Astrocyte (in vitro differentiated cells and primary cell): ENCODE measurements at regions not wholly inside any gene's neighbourhood (a gene's known extent, or its start where the extent isn't known, plus 50 kb on each side); places are given as distances from the start of the nearest gene placed in this dataset.
A peak's percentile ranks its signal among the peaks of the same experiment; 100 is the strongest.

Experiments
- DNase-seq: peaks from one replicate; pipeline ENCODE4 v3.0.0-alpha.2; 2010; ENCODE audit warnings: low read depth
- FAIRE-seq: peaks from 2 replicates; lab custom pipeline; 2011; peaks lifted over from hg19 to GRCh38; lab: Jason Lieb, UNC
- H2AFZ ChIP-seq: 2 replicates; pipeline ENCODE4 v1.6.0; 2012; ENCODE audit warnings: low read depth, low read length, inconsistent platforms
- H3K27ac ChIP-seq: 2 replicates; pipeline ENCODE4 v1.5.1; 2011; ENCODE audit warnings: low read depth, low read length, inconsistent platforms
- H3K27me3 ChIP-seq: 2 replicates; pipeline ENCODE4 v1.6.0; 2011; ENCODE audit warnings: low read length, inconsistent platforms; ENCODE audit not compliant: insufficient read depth
- H3K36me3 ChIP-seq: 2 replicates; pipeline ENCODE4 v1.5.1; 2011; ENCODE audit warnings: low read length, inconsistent platforms; ENCODE audit not compliant: insufficient read depth
- H3K4me1 ChIP-seq: 2 replicates; pipeline ENCODE4 v1.5.1; 2011; ENCODE audit warnings: low read length, inconsistent platforms; ENCODE audit not compliant: insufficient read depth
- H3K4me2 ChIP-seq: 2 replicates; pipeline ENCODE4 v1.6.0; 2012; ENCODE audit warnings: low read length, inconsistent platforms
- H3K4me3 ChIP-seq: 2 replicates; pipeline ENCODE4 v1.5.1; 2011; ENCODE audit warnings: low read depth, mild to moderate bottlenecking, low read length, inconsistent platforms; ENCODE audit not compliant: insufficient read depth
- H3K79me2 ChIP-seq: 2 replicates; pipeline ENCODE4 v1.6.0; 2012; ENCODE audit warnings: mild to moderate bottlenecking, low read length, inconsistent platforms; ENCODE audit not compliant: insufficient read depth
- H3K9ac ChIP-seq: 2 replicates; pipeline ENCODE4 v1.6.0; 2012; ENCODE audit warnings: mild to moderate bottlenecking, low read length, inconsistent platforms
- H3K9me3 ChIP-seq: 2 replicates; pipeline ENCODE4 v1.5.1; 2012; ENCODE audit warnings: low read depth, mild to moderate bottlenecking, low read length, inconsistent platforms; ENCODE audit not compliant: insufficient read depth
- H4K20me1 ChIP-seq: 2 replicates; pipeline ENCODE4 v1.6.0; 2012; ENCODE audit warnings: low read length, inconsistent platforms; ENCODE audit not compliant: insufficient read depth
- H3K27ac Mint-ChIP-seq: one replicate; pipeline ENCODE4 v1.8.0; 2021; ENCODE audit warnings: mild to moderate bottlenecking, mixed read lengths; ENCODE audit not compliant: unreplicated experiment
- H3K27me3 Mint-ChIP-seq: one replicate; pipeline ENCODE4 v1.8.0; 2021; ENCODE audit warnings: low read depth, mixed read lengths; ENCODE audit not compliant: unreplicated experiment
- H3K36me3 Mint-ChIP-seq: one replicate; pipeline ENCODE4 v1.8.0; 2021; ENCODE audit warnings: low read depth, mixed read lengths; ENCODE audit not compliant: unreplicated experiment
- H3K4me1 Mint-ChIP-seq: one replicate; pipeline ENCODE4 v1.8.0; 2021; ENCODE audit warnings: low read depth, mixed read lengths; ENCODE audit not compliant: unreplicated experiment
- H3K4me3 Mint-ChIP-seq: one replicate; pipeline ENCODE4 v1.8.0; 2021; ENCODE audit warnings: mild to moderate bottlenecking, moderate library complexity, mixed read lengths; ENCODE audit not compliant: unreplicated experiment
- H3K9me3 Mint-ChIP-seq: one replicate; pipeline ENCODE4 v1.8.0; 2021; ENCODE audit warnings: mild to moderate bottlenecking, mixed read lengths; ENCODE audit not compliant: unreplicated experiment
- EZH2 ChIP-seq: IDR thresholded peaks from 2 replicates; pipeline ENCODE4 v1.6.1; 2012; ENCODE audit warnings: mild to moderate bottlenecking, low read length, inconsistent platforms; ENCODE audit not compliant: insufficient read depth
- TF ChIP-seq, protein P1 (sequence below): IDR thresholded peaks from 2 replicates; pipeline ENCODE4 v1.5.1; 2011; ENCODE audit warnings: low read depth, mild to moderate bottlenecking, inconsistent platforms, low read length, moderate library complexity; ENCODE audit not compliant: insufficient read depth

DNA sequence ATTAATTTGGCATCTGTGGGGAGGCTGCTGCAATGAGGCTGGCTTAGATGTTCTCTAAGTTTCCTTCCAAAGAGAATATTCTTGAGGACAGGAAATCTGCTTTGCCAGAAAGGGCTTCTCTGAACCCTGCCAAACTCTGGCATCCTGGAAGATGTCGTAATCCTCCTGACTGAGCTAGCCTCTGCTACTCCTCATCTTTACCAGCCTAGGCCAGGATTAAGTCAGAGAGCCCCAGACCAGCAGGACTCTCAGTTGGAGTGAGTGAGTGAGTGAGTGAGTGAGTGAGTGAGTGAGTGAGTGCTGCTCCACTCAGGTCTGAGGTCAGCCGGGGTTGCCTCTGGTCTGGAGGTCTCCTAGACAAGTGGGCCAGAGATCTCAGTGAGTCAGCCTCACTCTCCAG, 104.9 kb upstream of the SOD3 start:
- no peaks in the 10 kb centered on the region for H3K9me3 Mint-ChIP-seq
- Histone ChIP-seq H3K27ac (no peak overlapping the region), H4K20me1 (no peaks in the 10 kb centered on the region), H3K27me3 (peaks cover 4% of the 10 kb centered on the region), H3K4me2 (no peak overlapping the region), H3K4me1 (no peaks in the 10 kb centered on the region), H3K79me2 (no peaks in the 10 kb centered on the region), H2AFZ (no peak overlapping the region), H3K9me3 (no peaks in the 10 kb centered on the region), H3K36me3 (no peaks in the 10 kb centered on the region), H3K4me3 (no peak overlapping the region), H3K9ac (no peak overlapping the region)
- DNase-seq: no peak
- H3K27me3 Mint-ChIP-seq: no peaks in the 10 kb centered on the region
- no peaks in the 10 kb centered on the region for H3K36me3 Mint-ChIP-seq
- H3K4me1 Mint-ChIP-seq: peaks cover 2% of the 10 kb centered on the region
- no peak overlapping the region for H3K4me3 Mint-ChIP-seq
- no peak for FAIRE-seq
- no peak overlapping the region for H3K27ac Mint-ChIP-seq
- TF ChIP-seq EZH2: no peak
- TF ChIP-seq, protein P1, sequence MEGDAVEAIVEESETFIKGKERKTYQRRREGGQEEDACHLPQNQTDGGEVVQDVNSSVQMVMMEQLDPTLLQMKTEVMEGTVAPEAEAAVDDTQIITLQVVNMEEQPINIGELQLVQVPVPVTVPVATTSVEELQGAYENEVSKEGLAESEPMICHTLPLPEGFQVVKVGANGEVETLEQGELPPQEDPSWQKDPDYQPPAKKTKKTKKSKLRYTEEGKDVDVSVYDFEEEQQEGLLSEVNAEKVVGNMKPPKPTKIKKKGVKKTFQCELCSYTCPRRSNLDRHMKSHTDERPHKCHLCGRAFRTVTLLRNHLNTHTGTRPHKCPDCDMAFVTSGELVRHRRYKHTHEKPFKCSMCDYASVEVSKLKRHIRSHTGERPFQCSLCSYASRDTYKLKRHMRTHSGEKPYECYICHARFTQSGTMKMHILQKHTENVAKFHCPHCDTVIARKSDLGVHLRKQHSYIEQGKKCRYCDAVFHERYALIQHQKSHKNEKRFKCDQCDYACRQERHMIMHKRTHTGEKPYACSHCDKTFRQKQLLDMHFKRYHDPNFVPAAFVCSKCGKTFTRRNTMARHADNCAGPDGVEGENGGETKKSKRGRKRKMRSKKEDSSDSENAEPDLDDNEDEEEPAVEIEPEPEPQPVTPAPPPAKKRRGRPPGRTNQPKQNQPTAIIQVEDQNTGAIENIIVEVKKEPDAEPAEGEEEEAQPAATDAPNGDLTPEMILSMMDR: no peak

DNA sequence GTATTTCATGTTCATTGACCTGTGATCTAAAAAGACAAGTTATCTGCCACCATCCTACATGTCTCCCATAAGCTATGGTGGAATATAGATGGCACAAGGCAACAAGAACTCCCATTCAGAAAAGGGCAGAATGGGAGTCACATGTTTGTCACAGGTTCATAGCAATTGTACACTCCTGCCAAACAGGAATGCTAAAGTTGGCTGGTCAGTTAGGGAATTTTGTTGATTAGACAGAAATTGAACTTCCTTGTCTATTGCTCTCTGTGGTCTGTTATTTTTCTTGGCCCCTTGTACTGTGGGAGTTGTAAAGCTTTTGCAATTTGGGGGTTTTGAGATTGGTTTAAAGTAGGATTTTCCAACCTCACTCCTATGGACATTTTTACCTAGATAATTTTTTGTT, 101.7 kb upstream of the SOD3 start:
- H2AFZ ChIP-seq: no peak overlapping the region
- no peak overlapping the region for H3K9ac ChIP-seq
- Mint-ChIP-seq H3K27me3 (no peaks in the 10 kb centered on the region), H3K4me1 (no peaks in the 10 kb centered on the region), H3K9me3 (no peaks in the 10 kb centered on the region), H3K36me3 (no peaks in the 10 kb centered on the region), H3K4me3 (no peak overlapping the region), H3K27ac (no peak overlapping the region)
- peaks cover 4% of the 10 kb centered on the region for H3K27me3 ChIP-seq
- no peak for TF ChIP-seq EZH2
- TF ChIP-seq, protein P1: no peak
- H3K4me3 ChIP-seq: no peak overlapping the region
- H3K36me3 ChIP-seq: no peaks in the 10 kb centered on the region
- no peaks in the 10 kb centered on the region for H3K79me2 ChIP-seq
- no peaks in the 10 kb centered on the region for H3K9me3 ChIP-seq
- H3K4me2 ChIP-seq: no peak overlapping the region
- no peaks in the 10 kb centered on the region for H3K4me1 ChIP-seq
- H4K20me1 ChIP-seq: no peaks in the 10 kb centered on the region
- no peak for FAIRE-seq
- peak; percentile 15 for DNase-seq
- H3K27ac ChIP-seq: no peak overlapping the region

DNA sequence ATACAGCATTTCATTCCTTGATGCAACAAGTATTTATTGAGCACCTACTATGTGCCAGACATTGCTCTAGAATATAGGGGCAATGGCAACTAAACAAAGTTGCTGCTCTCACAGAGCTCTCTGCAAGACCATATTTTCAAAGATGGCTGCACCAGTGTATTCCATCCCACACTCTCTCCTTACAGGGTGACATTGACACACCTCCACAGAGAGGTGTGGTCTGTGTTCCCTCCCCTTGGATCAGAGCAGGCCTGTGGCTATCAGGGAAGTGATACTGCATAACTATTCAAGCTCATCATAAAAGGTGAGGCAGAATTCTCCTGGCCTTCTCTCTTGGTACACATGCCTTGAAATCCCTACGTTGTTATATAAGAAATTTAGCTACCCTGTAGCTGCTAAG, 95.3 kb upstream of the SOD3 start:
- Histone ChIP-seq H4K20me1 (no peaks in the 10 kb centered on the region), H3K79me2 (no peaks in the 10 kb centered on the region), H3K27me3 (no peaks in the 10 kb centered on the region), H3K4me3 (no peak overlapping the region), H3K4me1 (no peaks in the 10 kb centered on the region), H3K36me3 (no peaks in the 10 kb centered on the region), H2AFZ (no peak overlapping the region), H3K4me2 (no peak overlapping the region), H3K27ac (no peak overlapping the region), H3K9ac (no peak overlapping the region), H3K9me3 (no peaks in the 10 kb centered on the region)
- Mint-ChIP-seq H3K4me3 (no peak overlapping the region), H3K4me1 (no peaks in the 10 kb centered on the region), H3K9me3 (no peaks in the 10 kb centered on the region), H3K36me3 (no peaks in the 10 kb centered on the region), H3K27me3 (peaks cover 7% of the 10 kb centered on the region), H3K27ac (no peak overlapping the region)
- no peak for FAIRE-seq
- DNase-seq: no peak
- TF ChIP-seq, protein P1: no peak
- TF ChIP-seq EZH2: no peak
